Epithelial cell of proximal tubule (primary cell): ENCODE measurements at regions not wholly inside any gene's neighbourhood (a gene's known extent, or its start where the extent isn't known, plus 50 kb on each side); places are given as distances from the start of the nearest gene placed in this dataset.
"Not testable (repeated sequence)": the region's sequence is repeated elsewhere in the genome, so short reads cannot be mapped to it uniquely, and the experiment has no call there.

Experiments
- DNase-seq: peaks from one replicate; pipeline ENCODE4 v3.0.0-alpha.2; 2011; ENCODE audit warnings: low read depth
- H3K4me3 ChIP-seq: 2 replicates; pipeline ENCODE4 v1.5.1; 2011; ENCODE audit warnings: low read depth, mild to moderate bottlenecking, low read length
- TF ChIP-seq, protein P1 (sequence below): conservative IDR thresholded peaks from 2 replicates; pipeline ENCODE4 v1.5.1; 2012; ENCODE audit warnings: low read depth, mild to moderate bottlenecking, low read length

DNA sequence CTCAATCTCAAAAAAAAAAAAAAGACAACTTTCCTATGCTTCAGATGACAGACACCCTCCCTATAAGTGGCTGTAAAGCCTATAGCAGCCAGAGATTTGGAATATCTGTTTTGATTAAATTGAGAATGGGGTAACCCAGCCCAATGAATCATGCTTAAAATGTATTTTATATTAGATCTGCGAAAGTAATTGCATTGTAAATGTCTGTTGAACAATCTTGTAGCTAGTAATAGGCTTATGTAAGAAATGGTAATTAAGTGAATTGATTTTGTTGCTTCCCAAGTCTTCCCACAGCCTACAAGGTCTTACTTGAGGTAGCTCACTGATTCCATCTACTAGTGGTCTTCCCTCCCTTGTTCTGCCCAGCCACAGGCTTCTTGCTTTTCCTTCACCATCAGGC, 590.7 kb downstream of the ACTL7B start:
- H3K4me3 ChIP-seq: no peak overlapping the region
- TF ChIP-seq, protein P1, sequence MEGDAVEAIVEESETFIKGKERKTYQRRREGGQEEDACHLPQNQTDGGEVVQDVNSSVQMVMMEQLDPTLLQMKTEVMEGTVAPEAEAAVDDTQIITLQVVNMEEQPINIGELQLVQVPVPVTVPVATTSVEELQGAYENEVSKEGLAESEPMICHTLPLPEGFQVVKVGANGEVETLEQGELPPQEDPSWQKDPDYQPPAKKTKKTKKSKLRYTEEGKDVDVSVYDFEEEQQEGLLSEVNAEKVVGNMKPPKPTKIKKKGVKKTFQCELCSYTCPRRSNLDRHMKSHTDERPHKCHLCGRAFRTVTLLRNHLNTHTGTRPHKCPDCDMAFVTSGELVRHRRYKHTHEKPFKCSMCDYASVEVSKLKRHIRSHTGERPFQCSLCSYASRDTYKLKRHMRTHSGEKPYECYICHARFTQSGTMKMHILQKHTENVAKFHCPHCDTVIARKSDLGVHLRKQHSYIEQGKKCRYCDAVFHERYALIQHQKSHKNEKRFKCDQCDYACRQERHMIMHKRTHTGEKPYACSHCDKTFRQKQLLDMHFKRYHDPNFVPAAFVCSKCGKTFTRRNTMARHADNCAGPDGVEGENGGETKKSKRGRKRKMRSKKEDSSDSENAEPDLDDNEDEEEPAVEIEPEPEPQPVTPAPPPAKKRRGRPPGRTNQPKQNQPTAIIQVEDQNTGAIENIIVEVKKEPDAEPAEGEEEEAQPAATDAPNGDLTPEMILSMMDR: no peak
- no peak for DNase-seq

DNA sequence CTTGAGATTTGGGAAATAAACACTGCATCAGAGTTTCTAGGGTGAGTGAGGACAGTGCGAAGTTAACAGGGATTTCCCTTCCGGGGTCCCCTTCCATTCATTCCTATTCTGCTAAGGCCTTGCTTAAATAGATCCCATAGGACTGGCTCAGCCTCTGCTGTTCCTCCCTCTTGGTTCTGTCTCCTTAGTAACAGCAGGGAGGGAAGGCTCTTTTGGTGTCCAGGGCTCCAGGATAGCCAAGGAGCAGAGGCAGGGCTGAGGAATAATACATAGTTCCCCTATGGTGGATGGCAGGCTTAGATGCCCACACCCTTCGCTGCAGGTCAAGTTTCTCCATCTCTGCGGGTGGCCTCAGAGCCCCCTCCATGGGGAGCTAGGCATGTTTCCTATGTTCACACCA, 591.7 kb downstream of the ACTL7B start:
- no peak overlapping the region for H3K4me3 ChIP-seq
- no peak for DNase-seq
- TF ChIP-seq, protein P1: no peak

DNA sequence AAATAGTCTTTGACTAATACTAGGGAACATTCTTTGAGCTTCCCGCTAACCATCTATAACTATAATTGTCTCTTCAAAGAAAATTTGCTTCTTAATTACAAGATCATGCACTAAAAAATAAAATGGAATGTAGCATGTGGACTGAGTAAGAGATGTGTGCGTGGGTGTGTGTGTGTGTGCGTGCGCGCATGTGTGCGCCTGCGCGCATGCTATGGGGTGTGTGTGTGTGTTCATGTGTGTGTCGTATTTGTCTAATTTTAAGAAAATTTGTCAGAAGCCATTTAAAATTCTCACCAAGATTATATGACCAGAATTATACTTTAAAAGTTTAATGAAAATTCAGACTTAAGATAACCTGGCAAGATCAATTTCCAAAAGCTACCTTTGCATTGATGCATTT, 593.0 kb downstream of the ACTL7B start:
- no peak for DNase-seq
- no peak overlapping the region for H3K4me3 ChIP-seq
- TF ChIP-seq, protein P1: no peak

DNA sequence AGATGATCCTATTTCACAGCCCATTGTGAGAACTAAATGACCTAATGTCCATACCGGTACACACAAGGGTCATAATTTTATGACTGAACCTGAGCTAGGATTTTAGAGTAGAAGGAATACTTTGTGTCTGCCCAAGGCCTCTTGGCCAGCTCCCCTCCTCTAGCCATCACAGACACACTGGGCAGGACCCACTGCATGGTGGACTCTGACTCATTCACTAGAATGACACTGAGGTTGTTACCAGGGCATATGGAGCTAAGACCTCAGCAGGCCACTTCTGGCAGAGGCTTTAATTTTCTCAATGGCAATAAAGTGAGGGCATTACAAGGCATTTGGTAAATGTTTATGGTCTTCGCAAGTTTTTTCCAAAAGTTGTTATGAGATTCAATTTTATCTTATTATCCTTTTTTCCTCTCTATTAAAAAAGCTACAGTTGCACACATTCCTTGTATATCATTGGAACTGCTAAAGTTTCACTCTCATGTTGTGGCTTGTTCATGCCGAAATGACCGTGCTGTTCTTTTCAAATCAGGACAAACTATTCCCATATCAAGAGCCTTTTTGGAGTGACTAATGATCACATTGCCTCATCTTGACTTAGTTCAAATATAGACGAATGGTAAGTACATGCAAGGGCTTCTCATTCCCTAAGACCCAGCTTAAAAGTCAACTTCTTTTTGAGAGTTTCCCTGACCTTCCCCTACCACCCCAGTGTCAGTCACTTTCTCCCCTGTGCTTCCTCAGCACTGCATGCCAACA, 595.7 kb downstream of the ACTL7B start:
- no peak for DNase-seq
- TF ChIP-seq, protein P1: no peak
- no peak overlapping the region for H3K4me3 ChIP-seq

DNA sequence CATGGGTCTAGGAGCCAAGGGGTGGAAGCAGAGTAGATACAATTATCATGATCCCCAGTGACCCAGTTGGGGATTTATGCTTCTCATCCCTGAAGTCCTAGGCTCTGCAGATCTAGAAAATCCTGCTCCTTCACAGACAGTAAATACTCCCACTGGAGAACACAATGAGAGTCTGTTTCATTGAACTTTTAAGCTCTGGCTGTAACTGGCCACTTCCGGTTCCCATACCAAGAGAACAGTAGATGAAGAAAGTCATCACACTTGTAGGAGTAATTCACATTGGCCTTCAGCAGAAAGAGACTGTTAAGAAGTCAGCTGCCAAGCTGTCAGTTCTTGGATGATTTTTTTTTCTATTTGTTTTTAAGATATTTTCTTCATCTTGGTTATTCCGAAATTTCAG, 597.1 kb downstream of the ACTL7B start:
- TF ChIP-seq, protein P1: no peak
- DNase-seq: no peak
- no peak overlapping the region for H3K4me3 ChIP-seq

DNA sequence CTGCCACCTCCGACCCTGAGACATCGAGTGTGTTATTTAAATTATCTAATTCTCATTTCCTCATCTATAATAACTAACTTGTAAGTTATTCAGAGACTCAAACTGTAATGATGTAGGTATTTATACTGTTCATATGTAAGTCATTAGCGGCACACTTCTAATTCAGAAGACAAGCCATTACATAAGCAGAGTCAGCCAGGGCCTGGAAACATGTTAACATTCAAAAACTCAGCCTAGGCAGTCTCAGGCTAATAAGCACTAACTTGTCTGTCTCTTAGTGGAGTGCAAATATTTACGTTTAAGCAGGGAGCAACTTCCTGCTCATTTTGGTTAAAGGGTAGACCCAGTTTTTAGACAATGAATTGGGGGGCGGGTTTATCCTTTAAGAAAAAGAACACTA, 598.4 kb downstream of the ACTL7B start:
- TF ChIP-seq, protein P1: no peak
- no peak overlapping the region for H3K4me3 ChIP-seq
- DNase-seq: no peak

DNA sequence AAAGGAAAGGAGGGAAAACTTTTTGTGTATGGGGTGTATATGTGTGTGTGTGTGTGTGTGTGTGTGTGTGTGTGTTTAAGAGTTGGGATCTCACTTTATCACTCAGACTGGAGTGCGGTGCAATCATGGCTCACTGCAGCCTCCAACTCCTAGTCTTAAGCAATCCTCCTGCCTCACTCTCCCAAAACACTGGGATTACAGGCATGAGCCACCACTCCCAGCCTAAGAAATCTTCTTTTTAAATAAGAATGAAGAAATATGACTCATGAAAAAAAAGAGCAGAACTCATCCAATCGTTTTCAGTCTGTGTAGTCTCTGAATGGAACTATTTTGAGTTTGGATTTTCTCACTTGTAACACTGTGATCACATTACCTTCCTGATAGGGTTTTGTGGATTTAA, 601.5 kb downstream of the ACTL7B start:
- DNase-seq: no peak
- TF ChIP-seq, protein P1: no peak
- no peak overlapping the region for H3K4me3 ChIP-seq

DNA sequence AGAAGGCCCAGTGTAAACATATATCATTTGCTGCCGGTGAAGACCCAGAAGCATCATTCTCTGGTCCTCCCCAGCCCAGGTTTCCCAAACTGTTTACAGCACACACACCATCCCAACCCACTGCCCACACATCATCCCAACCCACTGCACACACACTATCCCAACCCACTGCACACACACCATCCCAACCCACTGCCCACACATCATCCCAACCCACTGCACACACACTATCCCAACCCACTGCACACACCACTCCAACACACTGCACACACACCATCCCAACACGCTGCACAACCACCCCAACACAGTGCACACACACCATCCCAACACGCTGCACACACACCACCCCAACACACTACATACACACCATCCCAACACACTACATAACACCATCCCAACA, 608.4 kb downstream of the ACTL7B start:
- DNase-seq, H3K4me3 ChIP-seq: not testable (repeated sequence)
